ENCODE measurements at regions not wholly inside any gene's neighbourhood (a gene's known extent, or its start where the extent isn't known, plus 50 kb on each side); places are given as distances from the start of the nearest gene placed in this dataset.

DNA sequence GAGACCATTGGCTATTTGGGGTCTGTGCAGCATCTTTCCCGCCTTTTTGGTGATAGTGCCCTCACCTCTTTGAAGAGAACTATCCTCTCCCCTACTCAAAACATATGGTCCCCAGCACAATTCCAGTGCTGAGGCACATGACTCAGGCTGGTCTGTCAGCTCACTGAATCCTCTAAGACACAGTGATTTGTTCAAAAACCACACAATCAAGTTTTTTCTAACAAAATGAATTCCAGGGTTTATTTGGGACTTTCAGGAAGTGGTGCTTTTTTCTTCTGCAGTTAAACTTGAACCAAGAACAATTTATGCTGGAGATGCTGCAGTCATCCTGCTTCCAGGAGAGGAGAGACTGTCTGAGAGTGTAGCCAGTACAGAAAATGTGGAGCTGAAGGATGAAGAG is 142.5 kb upstream of the LMCD1 start:
- no peak for DNase-seq (ENCODE audit: extremely low read depth, insufficient read length)
- Histone ChIP-seq H3K36me3 (ENCODE audit: control insufficient read depth, insufficient read depth, low read length) (no peaks in the 10 kb centered on the region), H3K27me3 (replicated peaks; ENCODE audit: control insufficient read depth, insufficient read depth, low read length) (no peaks in the 10 kb centered on the region), H3K4me3 (replicated peaks; ENCODE audit: low read depth, low read length) (no peak overlapping the region)
- TF ChIP-seq CTCF (IDR thresholded peaks at IDR 0.05; ENCODE audit: insufficient read depth, low read length, poor library complexity, severe bottlenecking), result no peak

- Histone ChIP-seq H3K36me3 (ENCODE audit: control insufficient read depth, insufficient read depth, low read length) (no peaks in the 10 kb centered on the region), H3K4me3 (replicated peaks; ENCODE audit: low read depth, low read length) (no peak overlapping the region), H3K27me3 (replicated peaks; ENCODE audit: control insufficient read depth, insufficient read depth, low read length) (no peaks in the 10 kb centered on the region)
- TF ChIP-seq CTCF (IDR thresholded peaks at IDR 0.05; ENCODE audit: insufficient read depth, low read length, poor library complexity, severe bottlenecking), result no peak
- DNase-seq (ENCODE audit: extremely low read depth, insufficient read length), result no peak
Measured at GRCh38 chr3:8363200-8363599, 138.4 kb upstream of the LMCD1 start.

- no peak for DNase-seq (ENCODE audit: extremely low read depth, insufficient read length)
- H3K27me3 ChIP-seq (replicated peaks; ENCODE audit: control insufficient read depth, insufficient read depth, low read length), result no peaks in the 10 kb centered on the region
- no peaks in the 10 kb centered on the region for H3K36me3 ChIP-seq (ENCODE audit: control insufficient read depth, insufficient read depth, low read length)
- H3K4me3 ChIP-seq (replicated peaks; ENCODE audit: low read depth, low read length), result no peak overlapping the region
- TF ChIP-seq CTCF (IDR thresholded peaks at IDR 0.05; ENCODE audit: insufficient read depth, low read length, poor library complexity, severe bottlenecking), result no peak
Measured at GRCh38 chr3:8365541-8365940, 136.1 kb upstream of the LMCD1 start.

DNA sequence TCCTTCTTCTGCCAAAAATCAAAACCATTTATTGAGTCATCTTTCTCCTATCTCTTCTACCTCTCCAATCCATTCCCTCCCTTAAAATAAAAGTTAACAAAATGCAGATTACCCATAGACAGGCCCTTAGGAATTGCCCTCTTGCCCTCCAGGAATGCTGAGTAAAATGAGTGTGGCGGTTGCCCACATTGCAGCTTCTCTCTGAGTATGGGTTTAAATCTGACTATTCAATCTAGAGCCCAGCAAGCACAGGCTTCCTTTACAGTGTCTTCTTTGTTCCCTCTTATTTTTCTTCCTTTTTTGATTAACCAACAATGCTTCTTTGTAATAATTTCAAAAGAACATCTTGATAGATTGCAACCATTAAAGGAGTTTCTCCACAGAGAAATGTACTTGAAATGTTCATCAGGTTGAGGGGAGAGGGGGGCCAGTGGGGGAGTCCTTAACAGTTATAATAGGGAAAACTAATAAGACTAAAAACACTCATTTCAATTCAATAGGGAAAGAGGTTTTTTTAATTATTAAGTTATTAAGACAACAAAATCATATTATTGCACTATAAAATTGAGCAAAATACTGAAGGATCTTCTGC is 135.3 kb upstream of the LMCD1 start:
- Histone ChIP-seq H3K4me3 (replicated peaks; ENCODE audit: low read depth, low read length) (no peak overlapping the region), H3K36me3 (ENCODE audit: control insufficient read depth, insufficient read depth, low read length) (no peaks in the 10 kb centered on the region), H3K27me3 (replicated peaks; ENCODE audit: control insufficient read depth, insufficient read depth, low read length) (no peaks in the 10 kb centered on the region)
- TF ChIP-seq CTCF (IDR thresholded peaks at IDR 0.05; ENCODE audit: insufficient read depth, low read length, poor library complexity, severe bottlenecking), result no peak
- no peak for DNase-seq (ENCODE audit: extremely low read depth, insufficient read length)

DNA sequence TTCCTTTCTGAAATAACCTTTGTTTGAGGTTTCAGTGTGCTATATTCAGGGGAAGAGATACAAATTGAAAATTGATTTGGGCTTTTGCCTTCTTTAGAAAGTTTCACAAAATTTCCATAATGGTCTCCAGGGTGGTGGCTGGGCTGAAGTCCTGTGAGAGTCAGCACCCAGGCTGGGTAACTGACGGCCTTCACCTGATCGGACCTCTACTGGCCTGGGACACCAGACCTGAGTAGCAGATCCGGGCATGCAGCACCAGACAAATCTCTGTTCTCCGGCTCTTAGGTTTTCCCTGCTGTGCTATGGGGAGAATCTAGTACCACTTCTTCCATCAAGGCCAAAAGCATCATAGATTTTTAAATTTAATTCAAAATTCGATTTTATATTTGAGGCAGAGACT is 133.0 kb upstream of the LMCD1 start:
- TF ChIP-seq CTCF (IDR thresholded peaks at IDR 0.05; ENCODE audit: insufficient read depth, low read length, poor library complexity, severe bottlenecking), result no peak
- Histone ChIP-seq H3K27me3 (replicated peaks; ENCODE audit: control insufficient read depth, insufficient read depth, low read length) (no peaks in the 10 kb centered on the region), H3K4me3 (replicated peaks; ENCODE audit: low read depth, low read length) (no peak overlapping the region), H3K36me3 (ENCODE audit: control insufficient read depth, insufficient read depth, low read length) (no peaks in the 10 kb centered on the region)
- no peak for DNase-seq (ENCODE audit: extremely low read depth, insufficient read length)

GRCh38 chr3:8369638-8370037 is 132.0 kb upstream of the LMCD1 start:
- no peak for TF ChIP-seq CTCF (IDR thresholded peaks at IDR 0.05; ENCODE audit: insufficient read depth, low read length, poor library complexity, severe bottlenecking)

More at GRCh38 chr3:8369638-8370037, 132.0 kb upstream of the LMCD1 start:
- no peak overlapping the region for H3K4me3 ChIP-seq (replicated peaks; ENCODE audit: low read depth, low read length)
- H3K27me3 ChIP-seq (replicated peaks; ENCODE audit: control insufficient read depth, insufficient read depth, low read length), result no peaks in the 10 kb centered on the region
- DNase-seq (ENCODE audit: extremely low read depth, insufficient read length), result no peak
- H3K36me3 ChIP-seq (ENCODE audit: control insufficient read depth, insufficient read depth, low read length), result no peaks in the 10 kb centered on the region
